HCT116 (cell line): ENCODE measurements at regions not wholly inside any gene's neighbourhood (a gene's known extent, or its start where the extent isn't known, plus 50 kb on each side); places are given as distances from the start of the nearest gene placed in this dataset.
"Not testable (repeated sequence)": the region's sequence is repeated elsewhere in the genome, so short reads cannot be mapped to it uniquely, and the experiment has no call there.

Experiments used
- ATAC-seq: fragments of 200-7000 bp; cut with Tn5 transposase; 2 replicates; pipeline ENCODE4 v1.9.1; 2020; ENCODE audit warnings: mild to moderate bottlenecking, moderate library complexity
- BruUV-seq: library from RNA; stranded (reverse); fragments of 400-500 nt; replicated peaks from 2 replicates; lab custom pipeline; 2021; lab: Mats Ljungman, UMichigan
- CTCF ChIA-PET: fragments of 300-600 bp; sonication (Branson Sonifier 250); formaldehyde crosslinking; loops from one replicate; lab custom pipeline; 2021; ENCODE audit warnings: antibody characterized with exemption; lab: Charles Lee
- POLR2A ChIA-PET: fragments of 300-600, 350-600 bp; sonication (Branson Sonifier 250); formaldehyde crosslinking; loops from one replicate; lab custom pipeline; 2021; ENCODE audit warnings: antibody characterized with exemption; lab: Charles Lee
- RAD21 ChIA-PET, 2 experiments: fragments of 300-600 bp; sonication (Branson Sonifier 250); formaldehyde crosslinking; loops; one replicate each; lab custom pipeline; 2023; ENCODE audit warnings: low total read pairs in 2 of 2; ENCODE audit not compliant: uncharacterized antibody in 2 of 2, unreplicated experiment in 2 of 2, low non-redundant PET in 1 of 2; lab: Charles Lee
- DNase-seq: peaks from one replicate; pipeline ENCODE4 v3.0.0-alpha.2; 2010; ENCODE audit warnings: low read depth, low spot score
- H2AFZ ChIP-seq: fragments of 200-600 bp; shearing (Covaris generic), sonication (generic); 2 replicates; pipeline ENCODE4 v1.6.1; 2017; ENCODE audit warnings: low read depth, mixed run types, mixed read lengths, antibody characterized with exemption, low read length; ENCODE audit not compliant: poor library complexity, severe bottlenecking
- H3K27ac ChIP-seq: 2 replicates; pipeline ENCODE4 v1.5.1; 2012; ENCODE audit warnings: low read depth, low read length
- H3K27me3 ChIP-seq: fragments of 200-600 bp; sonication (generic); 2 replicates; pipeline ENCODE4 v1.6.1; 2016; ENCODE audit warnings: mixed run types, low read length, mixed read lengths; ENCODE audit not compliant: insufficient read depth
- H3K36me3 ChIP-seq, 2 experiments: fragments of 200-500 bp in 1 of 2; fragments of 200-600 bp in 1 of 2; sonication (Bioruptor generic) in 1 of 2; sonication (generic) in 1 of 2; 2 replicates each; pipeline versions ENCODE4 v1.5.1 to v1.6.1; 2014 to 2016; ENCODE audit warnings: low read length in 2 of 2, inconsistent platforms in 1 of 2, mixed read lengths in 1 of 2, mixed run types in 1 of 2; ENCODE audit not compliant: insufficient read depth in 2 of 2, control insufficient read depth in 1 of 2
- H3K4me1 ChIP-seq, 2 experiments: fragments of 200-600 bp in 1 of 2; sonication (generic) in 1 of 2; 2 replicates each; pipeline versions ENCODE4 v1.5.1 to v1.6.1; 2012 to 2017; ENCODE audit warnings: low read length in 2 of 2, inconsistent platforms in 1 of 2, mild to moderate bottlenecking in 1 of 2, mixed read lengths in 1 of 2, mixed run types in 1 of 2, moderate library complexity in 1 of 2; ENCODE audit not compliant: insufficient read depth in 2 of 2, control insufficient read depth in 1 of 2
- H3K4me2 ChIP-seq: fragments of 200-600 bp; sonication (generic); 2 replicates; pipeline ENCODE4 v1.6.1; 2017; ENCODE audit warnings: mixed run types, low read length, mixed read lengths
- H3K4me3 ChIP-seq, 2 experiments: fragments of 200-600 bp in 1 of 2; sonication (generic) in 1 of 2; replicated peaks in 1 of 2; 2 replicates each; pipeline ENCODE4 v1.5.1; 2011 to 2016; ENCODE audit warnings: low read length in 2 of 2, control low read depth in 1 of 2, low read depth in 1 of 2, mild to moderate bottlenecking in 1 of 2, mixed read lengths in 1 of 2, mixed run types in 1 of 2
- H3K79me2 ChIP-seq: fragments of 200-600 bp; sonication (generic); 2 replicates; pipeline ENCODE4 v1.6.1; 2017; ENCODE audit warnings: mild to moderate bottlenecking, mixed run types, low read length, moderate library complexity, mixed read lengths; ENCODE audit not compliant: insufficient read depth
- H3K9ac ChIP-seq: fragments of 200-600 bp; sonication (generic); 2 replicates; pipeline ENCODE4 v1.6.1; 2016; ENCODE audit warnings: low read length, mixed read lengths
- H3K9me2 ChIP-seq: fragments of 200-600 bp; sonication (generic), shearing (Covaris generic); 2 replicates; pipeline ENCODE4 v1.6.1; 2017; ENCODE audit warnings: mixed run types, mild to moderate bottlenecking, moderate library complexity; ENCODE audit not compliant: insufficient read depth
- H3K9me3 ChIP-seq, 2 experiments: fragments of 200-500 bp in 1 of 2; fragments of 200-600 bp in 1 of 2; sonication (Bioruptor generic) in 1 of 2; sonication (generic) in 1 of 2; 2 replicates each; pipeline ENCODE4 v1.6.1; 2014 to 2017; ENCODE audit warnings: low read length in 2 of 2, mixed read lengths in 2 of 2, inconsistent platforms in 1 of 2, low read depth in 1 of 2, mild to moderate bottlenecking in 1 of 2, mixed run types in 1 of 2, moderate library complexity in 1 of 2; ENCODE audit not compliant: control insufficient read depth in 1 of 2, insufficient read depth in 1 of 2
- H4K20me1 ChIP-seq: fragments of 200-600 bp; sonication (generic), shearing (Covaris generic); 2 replicates; pipeline ENCODE4 v1.6.1; 2017; ENCODE audit warnings: mixed run types, mild to moderate bottlenecking, moderate library complexity; ENCODE audit not compliant: insufficient read depth
- CEBPB ChIP-seq: IDR thresholded peaks from 2 replicates; pipeline ENCODE4 v1.6.1; 2012; ENCODE audit warnings: low read depth
- MAX ChIP-seq: IDR thresholded peaks from 2 replicates; pipeline ENCODE4 v1.6.1; 2012
- POLR2A ChIP-seq: IDR thresholded peaks from 2 replicates; pipeline ENCODE4 v1.7.0; 2011; ENCODE audit warnings: borderline replicate concordance; ENCODE audit not compliant: insufficient read depth, insufficient read length; ENCODE audit errors: extremely low read depth
- POLR2AphosphoS5 ChIP-seq: IDR thresholded peaks from 2 replicates; pipeline ENCODE4 v1.6.1; 2011; ENCODE audit warnings: mild to moderate bottlenecking, low read depth, low read length, moderate library complexity
- RAD21 ChIP-seq: IDR thresholded peaks from 2 replicates; pipeline ENCODE4 v1.6.1; 2012; ENCODE audit warnings: low read depth, mild to moderate bottlenecking
- REST ChIP-seq: IDR thresholded peaks from 2 replicates; pipeline ENCODE4 v1.6.1; 2012; ENCODE audit warnings: low read depth
- SIN3A ChIP-seq: IDR thresholded peaks from 2 replicates; pipeline ENCODE4 v1.6.1; 2012; ENCODE audit warnings: low read depth
- SP1 ChIP-seq: IDR thresholded peaks from 2 replicates; pipeline ENCODE4 v1.6.1; 2012; ENCODE audit warnings: low read depth
- YY1 ChIP-seq: IDR thresholded peaks from 2 replicates; pipeline ENCODE4 v1.6.1; 2011; ENCODE audit warnings: low read length, low read depth, moderate library complexity, mild to moderate bottlenecking; ENCODE audit not compliant: insufficient replicate concordance; ENCODE audit errors: extremely low read depth
- intact Hi-C: fragments of 100-400 bp; cut with micrococcal nuclease; formaldehyde crosslinking; loops from 2 replicates; pipeline ENCODE4 v1.10.0; 2022
- TF ChIP-seq, protein P1 (sequence below): IDR thresholded peaks from 2 replicates; pipeline ENCODE4 v1.6.1; 2011; ENCODE audit warnings: mild to moderate bottlenecking, low read length, moderate library complexity; ENCODE audit not compliant: insufficient replicate concordance; ENCODE audit errors: extremely low read depth

DNA sequence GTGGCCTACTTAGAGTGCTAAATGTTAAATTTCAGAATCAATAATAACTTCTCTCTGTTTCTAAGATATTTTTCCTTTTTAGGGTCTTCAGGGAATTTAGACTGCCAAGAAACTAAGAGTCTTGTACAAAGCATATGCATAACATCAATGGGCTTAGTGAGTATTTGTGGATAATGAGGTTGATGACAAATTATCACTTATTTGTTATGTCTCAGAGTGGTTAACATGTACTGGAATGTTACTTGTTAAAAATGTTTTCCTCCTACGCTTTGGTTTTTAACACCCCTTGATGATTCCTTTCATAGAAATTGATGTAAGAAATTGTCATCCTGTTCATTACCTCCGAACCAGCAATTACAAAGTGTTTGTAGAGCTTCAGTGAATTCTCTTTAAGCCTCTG lies 144.3 kb downstream of the MRPS30 start (continued):
- TF ChIP-seq, protein P1, sequence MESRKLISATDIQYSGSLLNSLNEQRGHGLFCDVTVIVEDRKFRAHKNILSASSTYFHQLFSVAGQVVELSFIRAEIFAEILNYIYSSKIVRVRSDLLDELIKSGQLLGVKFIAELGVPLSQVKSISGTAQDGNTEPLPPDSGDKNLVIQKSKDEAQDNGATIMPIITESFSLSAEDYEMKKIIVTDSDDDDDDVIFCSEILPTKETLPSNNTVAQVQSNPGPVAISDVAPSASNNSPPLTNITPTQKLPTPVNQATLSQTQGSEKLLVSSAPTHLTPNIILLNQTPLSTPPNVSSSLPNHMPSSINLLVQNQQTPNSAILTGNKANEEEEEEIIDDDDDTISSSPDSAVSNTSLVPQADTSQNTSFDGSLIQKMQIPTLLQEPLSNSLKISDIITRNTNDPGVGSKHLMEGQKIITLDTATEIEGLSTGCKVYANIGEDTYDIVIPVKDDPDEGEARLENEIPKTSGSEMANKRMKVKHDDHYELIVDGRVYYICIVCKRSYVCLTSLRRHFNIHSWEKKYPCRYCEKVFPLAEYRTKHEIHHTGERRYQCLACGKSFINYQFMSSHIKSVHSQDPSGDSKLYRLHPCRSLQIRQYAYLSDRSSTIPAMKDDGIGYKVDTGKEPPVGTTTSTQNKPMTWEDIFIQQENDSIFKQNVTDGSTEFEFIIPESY, result no peak
- TF ChIP-seq POLR2A, result no peak

GRCh38 chr5:44958943-44959454 lies 150.3 kb downstream of the MRPS30 start:
- CTCF ChIA-PET, H3K4me2 ChIP-seq, H3K36me3 ChIP-seq, H3K9me2 ChIP-seq, H3K4me1 ChIP-seq, H3K4me3 ChIP-seq, H3K79me2 ChIP-seq, H4K20me1 ChIP-seq, RAD21 ChIA-PET, ATAC-seq, H3K9me3 ChIP-seq, DNase-seq, H3K27ac ChIP-seq, H3K9ac ChIP-seq, H2AFZ ChIP-seq, H3K27me3 ChIP-seq, BruUV-seq, POLR2A ChIA-PET: not testable (repeated sequence)
- intact Hi-C loops, result loop anchor here (10.0 kb wide), 1 partner anchor 676 kb away; no protein-coding TSS in a partner anchor

- H3K79me2 ChIP-seq, result no peaks in the 10 kb centered on the region
- no TSS peak for BruUV-seq
- no peak overlapping the region for H3K4me2 ChIP-seq
- no peaks in the 10 kb centered on the region for H3K9me3 ChIP-seq
- H4K20me1 ChIP-seq, result no peaks in the 10 kb centered on the region
- DNase-seq, result no peak
- no peak overlapping the region for H3K4me3 ChIP-seq
- no peaks in the 10 kb centered on the region for H3K4me1 ChIP-seq
- no peak for ATAC-seq
- no peaks in the 10 kb centered on the region for H3K9me2 ChIP-seq
- H3K36me3 ChIP-seq, result no peaks in the 10 kb centered on the region
- H3K27ac ChIP-seq, result no peak overlapping the region
- no peaks in the 10 kb centered on the region for H3K27me3 ChIP-seq
- intact Hi-C loops, result no loop called here
- H3K9ac ChIP-seq, result no peak overlapping the region
- CTCF ChIA-PET, result no interaction called here
- no peak overlapping the region for H2AFZ ChIP-seq
- RAD21 ChIA-PET, result no interaction called here
- POLR2A ChIA-PET, result no interaction called here
- TF ChIP-seq MAX (no peak), SP1 (no peak), REST (no peak), SIN3A (no peak), POLR2AphosphoS5 (no peak), CEBPB (no peak), YY1 (no peak), RAD21 (no peak)
- TF ChIP-seq, protein P1, result no peak
Observed at GRCh38 chr5:44969825-44970224, 161.1 kb downstream of the MRPS30 start.
